Epithelial cell of esophagus (primary cell): ENCODE measurements at regions not wholly inside any gene's neighbourhood (a gene's known extent, or its start where the extent isn't known, plus 50 kb on each side); places are given as distances from the start of the nearest gene placed in this dataset.

Experiments used
- DNase-seq: peaks from one replicate; pipeline ENCODE4 v3.0.0; 2010; ENCODE audit warnings: low read depth
- H3K4me3 ChIP-seq: 2 replicates; pipeline ENCODE4 v1.5.1; 2011; ENCODE audit warnings: mild to moderate bottlenecking, low read length, control low read depth
- CTCF ChIP-seq: IDR thresholded peaks from 2 replicates; pipeline ENCODE4 v1.5.1; 2011; ENCODE audit warnings: low read depth, mild to moderate bottlenecking, low read length, control low read depth, inconsistent platforms; ENCODE audit not compliant: insufficient read depth; ENCODE audit errors: missing control alignments

GRCh38 chr5:128635379-128635778 lies 97.3 kb upstream of the FBN2 start:
- H3K4me3 ChIP-seq: no peak overlapping the region
- DNase-seq: no peak
- no peak for TF ChIP-seq CTCF

GRCh38 chr5:128636361-128636760 lies 98.3 kb upstream of the FBN2 start:
- no peak for DNase-seq
- TF ChIP-seq CTCF: no peak
- H3K4me3 ChIP-seq: no peak overlapping the region

- H3K4me3 ChIP-seq: no peak overlapping the region
- DNase-seq: no peak
- no peak for TF ChIP-seq CTCF
Measured at GRCh38 chr5:128637031-128637430, 99.0 kb upstream of the FBN2 start.

GRCh38 chr5:128641861-128642260 lies 103.8 kb upstream of the FBN2 start:
- TF ChIP-seq CTCF: no peak
- no peak for DNase-seq
- H3K4me3 ChIP-seq: no peak overlapping the region

DNA sequence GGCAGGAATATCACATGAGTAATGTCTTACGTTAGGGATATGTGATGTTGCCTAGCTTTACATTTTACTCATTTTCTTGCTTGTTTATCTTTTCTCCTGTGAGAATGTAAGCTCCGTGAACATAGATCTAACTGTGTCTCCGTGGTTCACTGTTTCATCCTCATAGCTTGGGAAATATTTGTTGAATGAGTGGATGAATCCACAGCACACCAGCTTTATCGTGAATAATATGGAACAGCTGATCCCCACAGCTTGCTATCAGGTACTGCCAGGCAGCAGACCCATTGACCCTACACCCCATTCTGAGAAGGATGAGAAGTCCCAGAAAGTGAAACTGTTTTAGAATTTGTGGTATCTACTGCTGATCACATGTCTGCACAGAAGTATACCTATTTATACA lies 106.8 kb upstream of the FBN2 start:
- TF ChIP-seq CTCF: no peak
- no peak overlapping the region for H3K4me3 ChIP-seq
- peak; percentile 21 for DNase-seq

DNA sequence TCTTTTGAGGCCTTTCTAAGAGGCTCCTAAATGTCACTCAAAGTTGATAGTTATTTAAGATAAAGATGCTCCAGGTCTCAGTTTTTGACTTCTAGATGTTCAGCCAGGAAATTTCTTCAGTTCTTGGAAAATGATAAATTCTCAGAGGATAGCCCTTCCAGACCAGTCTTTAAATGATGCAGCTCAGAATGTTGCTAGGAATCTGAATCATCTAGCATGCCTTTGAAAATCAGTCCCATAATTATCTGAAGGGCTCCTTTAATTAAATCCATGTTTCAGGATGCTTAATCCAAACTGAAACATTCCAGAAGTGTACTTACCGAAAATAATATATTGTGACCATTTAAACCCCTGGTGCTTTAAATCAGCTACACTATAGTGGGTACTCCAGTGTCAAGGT lies 107.5 kb upstream of the FBN2 start:
- TF ChIP-seq CTCF: no peak
- H3K4me3 ChIP-seq: no peak overlapping the region
- DNase-seq: no peak

GRCh38 chr5:128646176-128646575 lies 108.1 kb upstream of the FBN2 start:
- H3K4me3 ChIP-seq: no peak overlapping the region
- no peak for TF ChIP-seq CTCF
- no peak for DNase-seq
